ENCODE measurements at regions not wholly inside any gene's neighbourhood (a gene's known extent, or its start where the extent isn't known, plus 50 kb on each side); places are given as distances from the start of the nearest gene placed in this dataset.

GRCh38 chr4:163915896-163916295 is 421.4 kb downstream of the TMA16 start:
- no peak for TF ChIP-seq CTCF (IDR thresholded peaks at IDR 0.05)
- TF ChIP-seq EZH2phosphoT487 (IDR thresholded peaks at IDR 0.05), result no peak
- TF ChIP-seq EZH2 (IDR thresholded peaks at IDR 0.05), result no peak
